Myocyte (in vitro differentiated cells): ENCODE measurements at regions not wholly inside any gene's neighbourhood (a gene's known extent, or its start where the extent isn't known, plus 50 kb on each side); places are given as distances from the start of the nearest gene placed in this dataset.
A peak's percentile ranks its signal among the peaks of the same experiment; 100 is the strongest.
"Not testable (repeated sequence)": the region's sequence is repeated elsewhere in the genome, so short reads cannot be mapped to it uniquely, and the experiment has no call there.

Experiments
- DNase-seq: peaks from one replicate; pipeline ENCODE4 v3.0.0-alpha.2; 2012; ENCODE audit warnings: low read depth

DNA sequence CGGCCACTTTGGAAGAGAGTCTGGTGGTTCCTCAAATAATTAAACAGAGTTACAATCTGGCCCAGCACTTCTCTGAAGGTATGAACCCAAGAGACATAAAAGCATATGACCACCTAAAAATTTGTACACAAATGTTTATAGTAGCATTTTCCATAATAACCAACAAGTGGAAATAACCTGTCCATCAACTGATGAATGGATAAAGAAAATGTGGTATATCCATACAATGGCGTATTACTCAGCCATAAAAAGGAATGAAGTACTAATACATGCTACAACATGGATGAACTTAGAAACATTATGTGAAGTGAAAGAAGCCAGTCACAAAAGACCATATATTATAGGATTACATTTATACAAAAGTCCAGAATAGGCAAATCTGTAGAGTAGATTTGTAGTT is 76.0 kb upstream of the RGPD5 start:
- DNase-seq, result no peak

DNA sequence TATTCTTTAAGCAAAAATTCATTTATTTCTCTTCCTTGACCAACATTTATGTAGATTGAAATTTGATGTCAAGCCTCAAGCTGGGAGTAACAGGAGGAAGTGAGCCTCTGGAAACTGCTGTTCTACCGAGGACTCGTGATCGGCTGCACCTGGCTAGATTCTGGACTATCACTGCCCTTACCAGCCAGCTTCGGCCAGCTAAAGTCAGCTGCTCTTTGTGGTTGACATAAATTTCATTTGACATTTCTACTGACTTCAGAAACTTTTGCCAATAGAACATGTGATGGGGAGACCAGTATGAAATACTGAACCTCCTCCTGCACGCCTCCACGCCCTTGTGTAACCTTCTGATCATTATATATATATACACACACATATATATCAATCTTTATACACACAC is 74.2 kb upstream of the RGPD5 start:
- peak; percentile 38 for DNase-seq

DNA sequence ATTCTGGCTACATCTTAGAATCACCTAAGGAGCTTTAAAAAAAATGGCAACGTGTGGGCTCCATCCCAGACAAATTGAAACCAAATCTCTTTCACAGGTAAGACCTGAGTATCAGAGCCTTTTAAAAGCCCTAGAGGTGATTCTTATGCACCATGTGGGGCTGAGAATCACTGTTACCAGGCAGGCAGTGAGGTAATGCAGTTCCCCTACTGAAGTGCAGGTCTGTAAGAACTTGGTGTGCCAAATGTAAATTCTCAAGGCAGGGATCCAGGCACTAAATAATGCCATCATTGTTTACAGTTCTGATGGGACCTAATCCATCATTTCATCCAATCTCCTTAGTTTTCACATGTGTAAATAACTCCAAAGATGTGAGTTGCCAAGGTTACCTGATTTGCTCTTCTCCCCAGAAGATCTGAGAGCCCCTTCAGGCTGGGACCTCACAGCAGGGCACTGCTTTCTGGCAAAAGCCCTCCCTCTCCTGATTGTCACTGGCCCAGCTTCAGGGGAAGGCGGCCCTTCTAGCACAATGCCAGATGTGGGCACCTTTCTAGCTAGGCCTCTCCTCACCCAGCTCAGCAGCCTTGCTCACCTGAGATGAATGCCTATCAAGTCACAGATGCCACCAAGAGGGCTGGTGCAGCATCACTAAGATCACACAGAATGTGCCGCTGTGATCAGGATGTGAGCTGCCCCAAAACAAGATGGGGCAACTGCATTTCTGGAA is 73.6 kb upstream of the RGPD5 start:
- no peak for DNase-seq

DNA sequence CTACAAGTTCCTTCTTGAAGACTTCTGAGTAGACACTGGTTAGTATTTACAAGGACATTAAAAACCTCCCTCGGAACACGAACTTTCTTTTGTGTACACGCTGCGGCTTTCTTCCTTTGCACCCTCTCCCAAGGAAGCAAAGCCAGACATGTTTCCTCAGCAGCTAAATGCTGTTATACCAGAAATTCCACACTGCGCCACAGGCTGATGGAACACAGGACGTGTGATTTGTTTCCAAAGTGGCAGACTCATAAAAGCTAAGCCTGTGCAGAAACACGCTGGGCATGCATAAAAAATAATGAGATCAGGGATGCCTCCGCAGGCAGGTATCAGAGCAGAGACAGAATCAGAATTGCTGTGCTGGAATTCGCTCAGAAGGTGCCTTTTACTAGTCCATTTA is 73.0 kb upstream of the RGPD5 start:
- no peak for DNase-seq

DNA sequence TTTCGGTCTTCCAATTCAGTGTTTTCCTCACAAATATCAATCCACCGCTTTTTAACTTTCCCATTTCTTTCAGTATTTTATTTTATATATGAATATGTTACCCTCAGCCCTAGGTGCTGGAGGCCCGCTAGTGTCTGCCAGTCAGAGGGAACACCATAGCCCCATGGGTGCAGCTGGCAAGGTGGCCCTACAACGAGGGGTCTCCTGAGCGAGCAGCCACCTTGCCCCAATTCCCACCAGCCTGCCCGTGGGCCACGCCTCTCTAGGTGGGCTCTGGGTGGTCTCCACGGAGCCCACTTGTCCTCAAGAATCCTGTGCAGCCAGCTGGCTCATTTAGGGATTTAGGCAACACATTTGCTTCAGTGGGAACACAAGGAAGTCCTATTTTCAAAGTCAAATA is 72.5 kb upstream of the RGPD5 start:
- DNase-seq, result no peak

DNA sequence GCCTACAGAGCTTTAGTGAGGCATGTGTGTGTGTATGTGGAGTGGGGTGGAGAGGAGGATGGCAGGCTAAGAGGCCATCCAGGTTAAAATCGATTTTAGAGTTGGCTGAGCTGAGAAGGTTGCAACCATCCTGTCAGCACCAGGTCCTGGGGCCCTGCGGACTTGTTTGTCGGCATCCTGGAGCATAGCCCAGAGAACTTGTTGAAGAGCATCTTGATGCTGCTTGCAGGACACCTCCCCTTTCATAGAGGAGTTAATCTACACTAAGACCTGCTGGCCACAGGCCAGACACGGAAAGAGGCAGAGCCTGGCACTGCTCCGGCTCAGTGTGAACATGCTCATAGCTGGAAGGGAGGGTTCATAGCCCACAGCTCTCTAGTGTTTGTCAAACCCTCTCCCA is 72.1 kb upstream of the RGPD5 start:
- no peak for DNase-seq

DNA sequence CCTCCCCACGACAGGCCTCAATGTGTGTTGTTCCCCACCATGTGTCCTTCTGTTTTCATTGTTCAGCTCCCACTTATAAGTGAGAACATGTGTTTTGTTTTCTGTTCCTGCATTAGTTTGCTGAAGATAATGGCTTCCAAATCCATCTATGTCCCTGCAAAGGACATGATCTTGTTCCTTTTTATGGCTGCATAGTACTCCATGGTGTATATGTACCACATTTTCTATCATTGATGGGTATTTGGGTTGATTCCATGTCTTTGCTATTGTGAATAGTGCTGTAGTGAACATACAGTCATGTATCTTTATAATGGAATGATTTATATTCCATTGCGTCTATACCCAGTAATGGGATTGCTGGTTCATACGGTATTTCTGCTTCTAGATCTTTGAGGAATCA is 71.5 kb upstream of the RGPD5 start:
- DNase-seq, result not testable (repeated sequence)

DNA sequence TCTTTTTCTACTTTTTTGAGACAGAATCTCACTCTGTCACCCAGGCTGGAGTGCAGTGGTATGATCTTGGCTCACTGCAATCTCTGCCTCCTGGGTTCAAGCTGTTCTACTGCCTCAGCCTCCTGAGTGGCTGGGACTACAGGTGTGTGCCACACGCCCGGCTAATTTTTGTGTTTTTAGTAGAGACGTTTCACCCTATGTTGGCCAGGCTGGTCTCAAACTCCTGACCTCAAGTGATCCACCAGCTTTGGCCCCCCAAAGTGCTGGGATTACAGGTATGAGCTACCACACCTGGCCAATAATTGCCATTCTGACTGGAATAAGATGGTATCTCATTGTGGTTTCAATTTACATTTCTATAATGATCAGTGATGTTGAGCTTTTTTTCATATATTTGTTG is 71.0 kb upstream of the RGPD5 start:
- not testable (repeated sequence) for DNase-seq

DNA sequence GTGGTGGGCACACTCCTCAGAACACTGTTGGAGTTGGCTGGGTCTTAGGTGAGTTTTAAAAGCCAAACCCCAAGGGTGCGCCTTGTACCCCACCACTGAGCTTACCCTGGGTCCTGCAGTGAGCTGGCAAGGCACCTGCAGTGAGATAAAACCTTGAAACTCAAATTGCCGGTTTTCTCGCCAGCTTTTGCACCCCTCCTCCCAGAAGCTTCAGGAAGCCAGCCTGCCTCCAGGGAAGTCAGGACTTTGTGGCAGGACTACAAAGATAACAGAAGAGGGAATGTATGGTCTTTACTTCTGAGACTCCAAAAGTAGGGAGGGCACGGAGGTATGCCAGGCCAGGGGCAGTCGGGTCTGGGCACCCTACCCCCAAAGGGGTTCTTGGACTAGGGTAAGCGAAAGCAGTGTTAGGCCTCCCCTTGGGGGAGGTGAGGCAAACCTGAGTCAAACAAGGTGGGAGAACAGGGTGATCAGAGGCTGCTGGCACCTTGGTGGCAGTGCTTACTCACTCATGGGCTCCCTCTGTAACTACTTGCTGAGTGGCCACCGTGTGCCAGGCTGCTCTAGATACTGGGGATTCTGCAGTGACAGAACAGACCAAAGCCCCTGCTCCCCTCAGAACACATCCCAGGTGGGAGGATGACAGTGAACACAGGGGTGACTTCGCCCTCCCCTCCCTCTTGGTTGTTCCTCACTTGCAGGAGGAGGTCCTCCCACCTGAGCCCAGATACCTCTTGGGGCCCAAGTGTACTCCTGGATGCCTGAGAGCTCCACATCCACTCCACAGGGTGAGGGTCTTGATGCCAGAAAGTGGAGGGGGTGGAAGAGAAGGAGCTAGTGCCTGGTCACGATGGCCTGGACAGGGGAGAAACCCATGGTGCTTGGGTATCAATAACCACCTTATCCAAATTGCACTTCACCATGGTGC is 69.3 kb upstream of the RGPD5 start:
- no peak for DNase-seq

DNA sequence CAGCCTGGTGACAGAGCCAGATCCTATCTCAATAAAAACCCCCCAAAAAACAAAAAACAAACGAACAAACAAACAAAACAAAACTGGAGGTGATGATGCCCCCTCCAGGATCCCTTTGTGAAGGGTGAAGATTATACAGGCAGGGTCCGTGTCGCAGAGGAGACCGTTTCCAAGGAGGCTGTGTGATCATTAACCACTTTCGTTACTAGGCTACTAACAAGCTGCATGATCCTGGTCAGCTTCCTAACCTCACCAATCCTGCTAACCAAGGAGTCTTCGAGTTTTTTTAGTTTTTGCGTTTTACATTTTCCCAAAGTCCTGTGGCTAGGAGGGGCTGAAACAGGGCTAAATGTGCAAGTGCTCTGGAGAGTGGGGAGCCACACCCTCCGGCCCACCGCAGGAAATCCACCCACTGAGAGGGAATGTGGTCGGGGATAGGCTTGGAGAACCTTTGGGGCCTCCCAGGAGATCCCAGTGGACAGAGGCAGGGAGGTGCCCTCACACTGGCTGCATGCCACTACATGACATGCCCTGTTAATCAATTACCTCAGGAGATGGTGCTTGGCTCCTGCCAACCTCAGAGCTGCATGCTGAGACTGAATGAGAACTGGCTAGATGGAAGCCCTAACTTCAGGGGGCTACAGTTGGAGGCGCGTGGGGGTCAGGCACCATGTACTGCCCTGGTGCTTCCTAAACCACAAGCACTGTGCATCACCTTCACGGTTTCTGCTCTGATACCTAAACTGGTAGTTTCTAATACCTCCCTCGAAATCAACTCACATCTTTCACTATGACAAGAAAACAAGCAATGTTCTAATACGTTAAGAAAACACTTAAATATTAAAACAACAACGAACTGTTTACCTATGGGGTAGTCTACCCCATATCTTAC is 67.5 kb upstream of the RGPD5 start:
- DNase-seq, result peak; percentile 8

DNA sequence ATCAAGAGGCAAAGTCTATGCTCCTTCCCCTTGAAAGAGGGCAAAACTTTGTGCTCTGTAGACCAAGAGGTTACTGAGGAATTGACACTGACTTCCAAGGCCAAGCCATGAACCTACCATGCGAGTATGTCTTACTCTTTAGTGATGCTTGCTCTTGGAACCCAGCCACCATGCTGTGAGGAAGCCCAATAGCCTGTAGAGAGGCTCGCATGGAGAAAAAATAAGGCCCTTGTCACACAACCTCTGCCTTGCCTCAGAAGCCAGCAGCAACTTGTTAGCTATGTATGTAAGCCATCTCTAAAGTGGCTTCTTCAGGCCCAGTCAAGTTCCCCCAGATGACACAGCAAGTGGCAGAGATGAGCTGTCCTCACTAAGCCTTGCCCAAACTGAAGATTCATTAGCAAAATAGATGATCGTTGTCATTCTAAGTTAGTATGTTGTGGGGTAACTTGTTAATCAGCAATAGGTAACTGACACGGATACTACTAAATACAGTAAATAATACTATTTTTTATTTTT is 66.1 kb upstream of the RGPD5 start:
- DNase-seq, result no peak

DNA sequence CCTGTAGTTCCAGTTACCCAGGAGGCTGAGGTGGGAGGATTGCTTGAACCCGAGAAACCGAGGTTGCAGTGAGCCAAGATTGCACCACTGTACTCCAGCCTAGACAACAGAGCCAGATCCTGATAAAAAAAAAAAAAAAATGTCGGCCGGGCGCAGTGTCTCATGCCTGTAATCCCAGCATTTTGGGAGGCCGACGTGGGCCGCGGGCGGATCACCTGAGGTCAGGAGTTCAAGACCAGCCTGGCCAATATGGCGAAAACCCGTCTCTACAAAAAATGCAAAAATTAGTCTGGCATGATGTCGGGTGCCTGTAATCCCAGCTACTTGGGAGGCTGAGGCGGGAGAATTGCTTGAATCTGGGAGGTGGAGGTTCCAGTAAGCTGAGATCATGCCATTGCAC is 60.4 kb upstream of the RGPD5 start:
- DNase-seq, result not testable (repeated sequence)

DNA sequence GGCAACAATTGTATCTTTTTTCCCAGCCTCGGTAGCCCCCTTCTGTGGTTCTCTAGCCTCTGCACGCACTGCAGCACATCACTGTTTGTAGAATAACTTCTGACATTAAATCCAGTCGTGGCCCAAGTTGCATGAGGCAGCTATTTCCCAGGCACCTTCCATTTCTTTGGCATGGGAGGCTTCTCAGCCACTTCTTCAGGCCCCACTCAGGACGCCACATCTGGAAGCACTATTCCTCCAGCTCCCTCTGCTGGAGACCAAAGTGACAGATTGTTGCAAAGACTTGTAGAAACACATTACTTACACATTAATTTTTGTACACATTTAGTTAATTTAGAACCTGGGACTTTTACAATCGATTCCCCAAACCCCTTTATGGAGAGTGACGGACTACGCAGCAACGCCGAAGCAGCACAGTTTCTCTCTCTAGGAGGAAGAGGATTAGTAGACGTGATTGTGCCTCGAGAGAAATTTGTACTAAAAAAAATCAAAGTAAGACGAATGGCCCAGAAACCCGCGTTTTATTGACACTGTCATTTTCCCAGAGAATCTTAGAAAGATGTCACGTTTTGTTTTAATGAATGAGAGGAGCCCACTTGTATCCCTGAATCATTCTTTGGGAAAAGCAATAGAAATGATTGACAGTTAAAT is 57.8 kb upstream of the RGPD5 start:
- peak; percentile 70 for DNase-seq
